ENCODE measurements at regions not wholly inside any gene's neighbourhood (a gene's known extent, or its start where the extent isn't known, plus 50 kb on each side); places are given as distances from the start of the nearest gene placed in this dataset.
"Not testable (repeated sequence)": the region's sequence is repeated elsewhere in the genome, so short reads cannot be mapped to it uniquely, and the experiment has no call there.

DNA sequence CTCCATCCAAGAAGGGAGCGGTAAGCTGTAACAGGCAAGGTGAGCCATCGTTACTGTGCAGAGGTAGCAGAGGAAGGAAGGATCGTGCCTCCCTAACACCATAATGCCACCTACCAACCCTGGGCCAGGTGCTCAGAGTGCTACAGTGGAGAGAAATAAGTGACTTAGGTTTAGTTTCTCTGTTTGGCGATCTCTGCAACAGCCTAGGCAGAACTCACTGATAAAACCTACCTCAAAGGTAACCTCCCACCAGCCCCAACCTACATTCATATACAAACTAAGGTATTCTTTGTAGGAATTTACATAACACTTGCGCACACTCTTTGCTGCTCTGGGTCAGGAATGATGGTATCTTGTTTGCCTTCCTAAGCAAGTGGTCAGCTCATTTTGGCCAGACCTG, 93.4 kb upstream of the TMEM132D start:
- no peak for DNase-seq
- Histone ChIP-seq H3K79me2 (ENCODE audit: insufficient read depth) (no peaks in the 10 kb centered on the region), H3K27ac (ENCODE audit: low read depth in 2 of 2, low read length in 1 of 2) (no peak overlapping the region), H3K27me3 (ENCODE audit: insufficient read depth) (no peaks in the 10 kb centered on the region), H2AFZ (ENCODE audit: low read depth) (no peak overlapping the region), H4K20me1 (ENCODE audit: insufficient read depth) (no peaks in the 10 kb centered on the region), H3K36me3 (replicated peaks in 1 of 2; ENCODE audit: control insufficient read depth in 1 of 2, insufficient read depth in 2 of 2, low read length in 1 of 2) (no peaks in the 10 kb centered on the region), H3K4me3 (ENCODE audit: low read depth in 2 of 2, low read length in 1 of 2) (no peak overlapping the region), H3F3A (replicated peaks; ENCODE audit: insufficient read depth) (no peaks in the 10 kb centered on the region), H3K4me1 (ENCODE audit: control insufficient read depth in 1 of 2, insufficient read depth in 2 of 2, low read depth in 1 of 2, low read length in 1 of 2) (no peaks in the 10 kb centered on the region), H3K4me2 (no peak overlapping the region), H3K9me2 (no peaks in the 10 kb centered on the region), H3K9ac (no peak overlapping the region), H3K9me3 (no peaks in the 10 kb centered on the region)
- ChIA-PET POLR2A (no interaction called here), CTCF (interaction anchor here (5.1 kb wide), 1 partner anchor 17 kb away, joined by 18 read pairs; no protein-coding TSS in a partner anchor)
- 40% methylated on average over 5 of the region's 5 CpGs for WGBS (ENCODE audit: low lambda C conversion rate)
- TF ChIP-seq RFX5 (IDR thresholded peaks at IDR 0.05; ENCODE audit: low read length) = no peak
- no peak for TF ChIP-seq GABPA (IDR thresholded peaks at IDR 0.05; ENCODE audit: low read depth)
- TF ChIP-seq TCF12 (IDR thresholded peaks at IDR 0.05) = no peak
- TF ChIP-seq FOXM1 (IDR thresholded peaks at IDR 0.05; ENCODE audit: low read depth) = no peak
- TF ChIP-seq, protein P1, sequence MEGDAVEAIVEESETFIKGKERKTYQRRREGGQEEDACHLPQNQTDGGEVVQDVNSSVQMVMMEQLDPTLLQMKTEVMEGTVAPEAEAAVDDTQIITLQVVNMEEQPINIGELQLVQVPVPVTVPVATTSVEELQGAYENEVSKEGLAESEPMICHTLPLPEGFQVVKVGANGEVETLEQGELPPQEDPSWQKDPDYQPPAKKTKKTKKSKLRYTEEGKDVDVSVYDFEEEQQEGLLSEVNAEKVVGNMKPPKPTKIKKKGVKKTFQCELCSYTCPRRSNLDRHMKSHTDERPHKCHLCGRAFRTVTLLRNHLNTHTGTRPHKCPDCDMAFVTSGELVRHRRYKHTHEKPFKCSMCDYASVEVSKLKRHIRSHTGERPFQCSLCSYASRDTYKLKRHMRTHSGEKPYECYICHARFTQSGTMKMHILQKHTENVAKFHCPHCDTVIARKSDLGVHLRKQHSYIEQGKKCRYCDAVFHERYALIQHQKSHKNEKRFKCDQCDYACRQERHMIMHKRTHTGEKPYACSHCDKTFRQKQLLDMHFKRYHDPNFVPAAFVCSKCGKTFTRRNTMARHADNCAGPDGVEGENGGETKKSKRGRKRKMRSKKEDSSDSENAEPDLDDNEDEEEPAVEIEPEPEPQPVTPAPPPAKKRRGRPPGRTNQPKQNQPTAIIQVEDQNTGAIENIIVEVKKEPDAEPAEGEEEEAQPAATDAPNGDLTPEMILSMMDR (IDR thresholded peaks at IDR 0.05) = no peak
- TF ChIP-seq NRF1 (IDR thresholded peaks at IDR 0.05; ENCODE audit: low read depth, low read length) = no peak
- TF ChIP-seq CHD2 (IDR thresholded peaks at IDR 0.05; ENCODE audit: low read length, partially characterized antibody) = no peak
- TF ChIP-seq RAD21 (IDR thresholded peaks at IDR 0.05; ENCODE audit: low read length) = no peak
- TF ChIP-seq SIN3A (IDR thresholded peaks at IDR 0.05; ENCODE audit: borderline replicate concordance, low read depth, low read length) = no peak
- TF ChIP-seq FOSL2 (IDR thresholded peaks at IDR 0.05; ENCODE audit: borderline replicate concordance, low read depth) = no peak
- no peak for TF ChIP-seq REST (IDR thresholded peaks at IDR 0.05; ENCODE audit: low read depth, low read length)
- TF ChIP-seq TEAD4 (IDR thresholded peaks at IDR 0.05; ENCODE audit: borderline replicate concordance, insufficient read depth) = no peak
- no peak for TF ChIP-seq EP300 (IDR thresholded peaks at IDR 0.05; ENCODE audit: borderline replicate concordance in 1 of 2, low read depth in 1 of 2, low read length in 1 of 2)
- TF ChIP-seq MXI1 (IDR thresholded peaks at IDR 0.05; ENCODE audit: low read depth, low read length) = no peak

- CTCF ChIA-PET = interaction anchor here (0.7 to 3.5 kb wide), 5 partner anchors 10 to 38 kb away, joined by 3 to 16 read pairs (median 3); no protein-coding TSS in a partner anchor
- H4K20me1 ChIP-seq (ENCODE audit: insufficient read depth); H3K9me2 ChIP-seq; H3K27me3 ChIP-seq (ENCODE audit: insufficient read depth); H3K4me1 ChIP-seq (ENCODE audit: control insufficient read depth in 1 of 2, insufficient read depth in 2 of 2, low read depth in 1 of 2, low read length in 1 of 2); H3K36me3 ChIP-seq (replicated peaks in 1 of 2; ENCODE audit: control insufficient read depth in 1 of 2, insufficient read depth in 2 of 2, low read length in 1 of 2); H3K4me3 ChIP-seq (ENCODE audit: low read depth in 2 of 2, low read length in 1 of 2); H3K9ac ChIP-seq; H3F3A ChIP-seq (replicated peaks; ENCODE audit: insufficient read depth); H3K4me2 ChIP-seq; POLR2A ChIA-PET; H2AFZ ChIP-seq (ENCODE audit: low read depth); H3K9me3 ChIP-seq; H3K27ac ChIP-seq (ENCODE audit: low read depth in 2 of 2, low read length in 1 of 2); DNase-seq; H3K79me2 ChIP-seq (ENCODE audit: insufficient read depth): not testable (repeated sequence)
- WGBS (ENCODE audit: low lambda C conversion rate) = 0% methylated on average over 4 of the region's 4 CpGs
Measured at GRCh38 chr12:130004310-130004877, 100.6 kb upstream of the TMEM132D start.

Data from SK-N-SH (cell line).